Neutrophil (primary cell): ENCODE measurements at regions not wholly inside any gene's neighbourhood (a gene's known extent, or its start where the extent isn't known, plus 50 kb on each side); places are given as distances from the start of the nearest gene placed in this dataset.
"Not testable (repeated sequence)": the region's sequence is repeated elsewhere in the genome, so short reads cannot be mapped to it uniquely, and the experiment has no call there.

Experiments
- H3K27ac ChIP-seq: fragments of 200-600 bp; sonication (generic); 2 replicates; pipeline ENCODE4 v1.5.1; 2016; ENCODE audit warnings: mild to moderate bottlenecking, moderate library complexity
- H3K27me3 ChIP-seq: fragments of 200-600 bp; sonication (generic); 2 replicates; pipeline ENCODE4 v1.6.0; 2016; ENCODE audit warnings: mild to moderate bottlenecking
- H3K36me3 ChIP-seq: fragments of 200-600 bp; sonication (generic); 2 replicates; pipeline ENCODE4 v1.5.1; 2017
- H3K4me1 ChIP-seq, 2 experiments: fragments of 200-600 bp in 1 of 2; sonication (generic) in 1 of 2; 1 replicate in 1 of 2; 2 replicates in 1 of 2; pipeline versions ENCODE4 v1.5.1 to v1.6.1; 2013 to 2016; ENCODE audit warnings: low read depth in 1 of 2, low read length in 1 of 2, mild to moderate bottlenecking in 1 of 2, moderate library complexity in 1 of 2; ENCODE audit not compliant: control insufficient read depth in 1 of 2, insufficient read depth in 1 of 2
- H3K4me3 ChIP-seq, 2 experiments: fragments of 200-600 bp in 1 of 2; sonication (generic) in 1 of 2; 1 replicate in 1 of 2; 2 replicates in 1 of 2; pipeline ENCODE4 v1.5.1; 2013 to 2016; ENCODE audit warnings: low read depth in 1 of 2, low read length in 1 of 2, mild to moderate bottlenecking in 1 of 2, moderate library complexity in 1 of 2
- H3K9me3 ChIP-seq: fragments of 200-600 bp; sonication (generic); 2 replicates; pipeline ENCODE4 v1.5.1; 2016
- TF ChIP-seq, protein P1 (sequence below): fragments of 200-600 bp; sonication (generic); IDR thresholded peaks from 2 replicates; pipeline ENCODE4 v1.5.1; 2016; ENCODE audit warnings: antibody characterized with exemption

DNA sequence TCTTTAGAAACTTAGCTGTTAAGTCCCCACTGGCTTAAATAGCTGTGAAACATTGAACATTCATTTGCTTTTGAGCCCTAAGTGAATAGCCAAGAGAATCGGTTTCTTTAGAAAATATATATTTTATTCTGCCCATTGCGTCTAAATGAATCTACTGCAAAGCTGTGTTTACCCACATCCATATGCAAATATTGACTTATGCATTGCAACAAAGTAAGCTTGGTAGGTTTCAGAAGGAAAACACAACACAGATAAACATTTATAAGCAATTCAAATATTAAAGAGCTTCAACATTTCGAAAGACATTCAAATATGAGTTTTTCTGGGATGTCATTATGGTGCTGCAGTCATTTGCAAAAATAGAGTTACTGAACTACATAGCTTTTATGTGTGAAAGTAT lies 257.3 kb downstream of the SH2D4B start:
- Histone ChIP-seq H3K27ac (no peak overlapping the region), H3K4me1 (no peaks in the 10 kb centered on the region), H3K4me3 (no peak overlapping the region), H3K9me3 (no peaks in the 10 kb centered on the region), H3K27me3 (no peaks in the 10 kb centered on the region), H3K36me3 (no peaks in the 10 kb centered on the region)
- TF ChIP-seq, protein P1, sequence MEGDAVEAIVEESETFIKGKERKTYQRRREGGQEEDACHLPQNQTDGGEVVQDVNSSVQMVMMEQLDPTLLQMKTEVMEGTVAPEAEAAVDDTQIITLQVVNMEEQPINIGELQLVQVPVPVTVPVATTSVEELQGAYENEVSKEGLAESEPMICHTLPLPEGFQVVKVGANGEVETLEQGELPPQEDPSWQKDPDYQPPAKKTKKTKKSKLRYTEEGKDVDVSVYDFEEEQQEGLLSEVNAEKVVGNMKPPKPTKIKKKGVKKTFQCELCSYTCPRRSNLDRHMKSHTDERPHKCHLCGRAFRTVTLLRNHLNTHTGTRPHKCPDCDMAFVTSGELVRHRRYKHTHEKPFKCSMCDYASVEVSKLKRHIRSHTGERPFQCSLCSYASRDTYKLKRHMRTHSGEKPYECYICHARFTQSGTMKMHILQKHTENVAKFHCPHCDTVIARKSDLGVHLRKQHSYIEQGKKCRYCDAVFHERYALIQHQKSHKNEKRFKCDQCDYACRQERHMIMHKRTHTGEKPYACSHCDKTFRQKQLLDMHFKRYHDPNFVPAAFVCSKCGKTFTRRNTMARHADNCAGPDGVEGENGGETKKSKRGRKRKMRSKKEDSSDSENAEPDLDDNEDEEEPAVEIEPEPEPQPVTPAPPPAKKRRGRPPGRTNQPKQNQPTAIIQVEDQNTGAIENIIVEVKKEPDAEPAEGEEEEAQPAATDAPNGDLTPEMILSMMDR: no peak

DNA sequence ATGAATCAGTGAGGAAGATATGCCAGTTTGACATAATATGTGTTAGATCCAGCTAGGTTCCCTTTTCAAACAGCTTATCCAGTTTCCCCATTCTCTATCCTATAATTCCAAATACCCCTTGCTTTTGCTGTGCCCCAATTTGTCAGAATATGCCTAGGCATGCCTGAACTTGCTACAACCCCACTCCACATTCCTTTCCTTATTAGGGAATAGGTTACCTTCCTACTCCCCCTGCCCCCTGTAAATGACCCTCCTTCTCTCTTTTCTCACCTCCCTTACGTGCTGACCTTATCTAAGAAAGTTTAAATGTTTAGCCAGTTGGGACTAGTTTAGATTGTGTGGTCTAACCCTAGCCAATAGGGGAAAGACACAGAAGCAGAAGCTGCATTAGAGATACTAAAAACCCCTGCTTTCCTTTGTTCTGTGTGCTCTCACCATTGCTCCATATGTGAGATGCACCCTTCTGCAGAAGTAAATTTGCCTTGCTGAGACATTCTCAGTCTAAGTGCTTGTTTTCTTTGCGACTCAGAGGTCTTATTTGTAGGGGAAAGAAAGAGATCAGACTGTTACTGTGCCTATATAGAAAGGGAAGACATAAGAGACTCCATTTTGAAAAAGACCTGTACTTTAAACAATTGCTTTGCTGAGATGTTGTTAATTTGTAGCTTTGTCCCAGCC lies 267.8 kb downstream of the SH2D4B start:
- Histone ChIP-seq H3K4me1 (no peaks in the 10 kb centered on the region), H3K27ac (no peak overlapping the region), H3K9me3 (no peaks in the 10 kb centered on the region), H3K36me3 (no peaks in the 10 kb centered on the region), H3K27me3 (no peaks in the 10 kb centered on the region), H3K4me3 (no peak overlapping the region)
- TF ChIP-seq, protein P1: no peak

DNA sequence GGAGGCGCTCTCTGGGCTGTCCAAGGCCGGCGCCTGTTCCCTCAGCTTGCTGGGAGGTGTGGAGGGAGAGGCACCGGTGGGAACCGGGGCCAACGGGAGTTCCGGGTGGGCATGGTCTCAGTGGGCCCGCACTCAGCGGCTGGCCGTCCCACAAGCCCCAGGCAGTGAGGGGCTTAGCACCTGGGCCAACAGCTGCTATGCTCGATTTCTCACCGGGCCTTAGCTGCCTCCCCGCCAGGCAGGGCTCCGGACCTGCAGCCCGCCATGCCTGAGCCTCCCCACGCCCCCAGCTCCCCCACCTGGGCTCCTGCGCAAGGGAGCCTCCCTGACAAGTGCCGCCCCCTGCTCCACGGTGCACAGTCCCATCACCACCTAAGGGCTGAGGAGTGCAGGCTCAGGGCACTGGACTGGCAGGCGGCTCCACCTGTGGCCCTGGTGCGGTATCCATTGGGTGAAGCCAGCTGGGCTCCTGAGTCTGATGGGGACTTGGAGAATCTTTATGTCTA lies 276.5 kb downstream of the SH2D4B start:
- H3K27me3 ChIP-seq: no peaks in the 10 kb centered on the region
- no peak overlapping the region for H3K4me3 ChIP-seq

DNA sequence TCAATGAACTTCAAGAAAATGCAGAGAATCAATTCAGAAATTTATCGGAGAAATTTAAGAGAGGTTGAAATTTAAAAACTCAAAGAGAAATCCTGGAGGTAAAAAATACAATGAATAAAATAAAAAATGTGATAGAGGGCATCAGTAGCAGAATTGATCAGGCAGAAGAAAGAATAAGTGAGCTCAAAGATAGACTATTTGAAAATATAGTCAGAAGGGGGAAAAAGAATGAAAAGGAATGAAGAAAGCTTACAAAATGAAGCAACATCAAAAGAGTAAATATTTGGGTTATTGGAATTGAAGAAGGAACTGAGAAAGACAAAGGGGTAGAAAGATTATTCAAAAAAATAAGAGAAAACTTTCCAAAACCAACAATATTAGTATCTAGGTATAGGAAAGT lies 291.4 kb downstream of the SH2D4B start:
- H3K27me3 ChIP-seq: no peaks in the 10 kb centered on the region
- no peaks in the 10 kb centered on the region for H3K4me1 ChIP-seq
- H3K36me3 ChIP-seq: no peaks in the 10 kb centered on the region
- peaks cover 7% of the 10 kb centered on the region for H3K9me3 ChIP-seq
- H3K4me3 ChIP-seq: no peak overlapping the region
- H3K27ac ChIP-seq: no peak overlapping the region
- TF ChIP-seq, protein P1: no peak

More for the DNA sequence above, 276.5 kb downstream of the SH2D4B start:
- H3K4me1 ChIP-seq: no peaks in the 10 kb centered on the region
- TF ChIP-seq, protein P1: no peak
- no peaks in the 10 kb centered on the region for H3K9me3 ChIP-seq
- H3K36me3 ChIP-seq: no peaks in the 10 kb centered on the region
- no peak overlapping the region for H3K27ac ChIP-seq

DNA sequence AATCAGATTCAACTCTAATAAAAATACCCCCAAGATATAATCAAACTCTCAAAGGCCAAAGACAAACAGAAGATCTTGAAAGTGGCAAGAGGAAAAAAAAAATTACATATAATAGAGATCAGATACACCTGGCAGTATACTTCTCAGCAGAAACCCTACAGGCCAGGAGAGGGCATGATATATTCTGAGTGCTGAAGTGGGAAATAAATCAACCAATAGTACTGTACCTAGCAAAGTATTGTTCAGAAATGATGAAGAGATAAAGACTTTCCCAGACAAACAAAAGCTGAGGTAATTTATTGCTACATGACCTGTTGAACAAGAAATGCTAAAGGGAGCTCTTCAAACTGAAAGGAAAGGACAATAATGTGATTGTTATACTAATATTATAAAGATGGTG lies 291.9 kb downstream of the SH2D4B start:
- Histone ChIP-seq H3K27ac (no peak overlapping the region), H3K4me3 (no peak overlapping the region), H3K36me3 (no peaks in the 10 kb centered on the region), H3K27me3 (no peaks in the 10 kb centered on the region), H3K4me1 (no peaks in the 10 kb centered on the region), H3K9me3 (peaks cover 7% of the 10 kb centered on the region)
- TF ChIP-seq, protein P1: no peak

DNA sequence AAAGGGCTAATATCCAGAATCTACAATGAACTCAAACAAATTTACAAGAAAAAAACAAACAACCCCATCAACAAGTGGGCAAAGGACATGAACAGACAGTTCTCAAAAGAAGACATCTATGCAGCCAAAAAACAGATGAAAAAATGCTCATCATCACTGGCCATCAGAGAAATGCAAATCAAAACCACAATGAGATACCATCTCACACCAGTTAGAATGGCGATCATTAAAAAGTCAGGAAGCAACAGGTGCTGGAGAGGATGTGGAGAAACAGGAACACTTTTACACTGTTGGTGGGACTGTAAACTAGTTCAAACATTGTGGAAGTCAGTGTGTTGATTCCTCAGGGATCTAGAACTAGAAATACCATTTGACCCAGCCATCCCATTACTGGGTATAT lies 295.0 kb downstream of the SH2D4B start:
- H3K9me3 ChIP-seq, H3K27ac ChIP-seq, H3K36me3 ChIP-seq, H3K4me3 ChIP-seq, H3K4me1 ChIP-seq, H3K27me3 ChIP-seq: not testable (repeated sequence)
